Non-pigmented ciliary epithelial cell (primary cell): ENCODE measurements at regions not wholly inside any gene's neighbourhood (a gene's known extent, or its start where the extent isn't known, plus 50 kb on each side); places are given as distances from the start of the nearest gene placed in this dataset.
"Not testable (repeated sequence)": the region's sequence is repeated elsewhere in the genome, so short reads cannot be mapped to it uniquely, and the experiment has no call there.

ENCODE experiments used
- DNase-seq: peaks from one replicate; pipeline ENCODE4 v3.0.0-alpha.2; 2010; ENCODE audit warnings: low read depth

DNA sequence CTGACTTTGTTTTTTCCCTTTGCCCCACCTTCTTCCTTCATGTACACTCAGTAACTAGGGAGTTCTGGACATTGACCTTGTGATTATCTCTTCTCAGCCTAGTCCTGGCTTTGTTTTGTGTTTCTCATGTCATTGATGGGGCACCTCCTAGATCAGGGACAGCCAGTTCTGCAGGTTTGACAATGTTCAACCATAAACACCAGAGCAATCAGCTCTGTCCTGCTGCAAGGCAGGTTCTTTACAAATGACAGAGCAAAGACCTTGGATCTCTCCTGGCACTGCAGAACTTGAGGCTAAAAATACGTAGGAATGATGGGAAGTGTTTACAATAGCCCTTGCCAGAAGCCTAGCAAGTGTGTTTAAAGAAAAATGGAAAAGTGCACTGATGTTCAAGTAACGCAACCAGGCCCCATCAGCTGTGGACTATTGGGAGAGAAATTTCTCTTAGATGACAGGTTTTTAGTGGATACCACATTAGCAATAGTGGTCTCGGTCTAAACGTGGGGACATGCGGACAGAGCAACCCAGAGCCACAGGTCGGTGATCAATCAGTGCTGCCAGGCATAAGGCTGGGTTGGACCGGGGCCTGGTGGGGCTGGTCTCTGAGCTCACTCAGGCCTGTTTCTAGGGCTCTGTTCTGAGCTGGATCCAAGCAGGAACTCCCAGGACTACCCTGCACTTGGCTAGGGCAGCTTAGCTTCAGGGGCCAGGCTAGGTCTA is 76.8 kb downstream of the SOWAHC start:
- no peak for DNase-seq

GRCh38 chr2:109692013-109692743 is 78.0 kb downstream of the SOWAHC start:
- no peak for DNase-seq

- DNase-seq, result not testable (repeated sequence)
Observed at GRCh38 chr2:109692831-109693230, 78.7 kb downstream of the SOWAHC start.

DNA sequence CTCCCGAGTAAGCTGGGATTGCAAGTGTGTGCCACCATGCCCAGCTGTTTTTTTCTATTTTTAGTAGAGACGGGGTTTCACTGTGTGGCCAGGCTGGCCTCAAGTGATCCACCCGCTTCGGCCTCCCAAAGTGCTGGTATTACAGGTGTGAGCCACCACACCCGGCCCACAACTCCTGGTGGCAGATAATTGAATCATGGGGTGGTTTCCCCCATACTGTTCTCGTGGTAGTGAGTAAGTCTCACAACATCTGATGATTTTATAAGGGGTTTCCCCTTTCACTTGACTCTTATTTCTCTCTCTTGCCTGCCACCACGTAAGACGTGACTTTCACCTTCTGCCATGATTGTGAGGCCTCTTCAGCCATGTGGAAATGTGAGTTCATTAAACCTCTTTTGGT is 79.1 kb downstream of the SOWAHC start:
- not testable (repeated sequence) for DNase-seq

GRCh38 chr2:109694190-109694589 is 80.0 kb downstream of the SOWAHC start:
- DNase-seq, result no peak

DNA sequence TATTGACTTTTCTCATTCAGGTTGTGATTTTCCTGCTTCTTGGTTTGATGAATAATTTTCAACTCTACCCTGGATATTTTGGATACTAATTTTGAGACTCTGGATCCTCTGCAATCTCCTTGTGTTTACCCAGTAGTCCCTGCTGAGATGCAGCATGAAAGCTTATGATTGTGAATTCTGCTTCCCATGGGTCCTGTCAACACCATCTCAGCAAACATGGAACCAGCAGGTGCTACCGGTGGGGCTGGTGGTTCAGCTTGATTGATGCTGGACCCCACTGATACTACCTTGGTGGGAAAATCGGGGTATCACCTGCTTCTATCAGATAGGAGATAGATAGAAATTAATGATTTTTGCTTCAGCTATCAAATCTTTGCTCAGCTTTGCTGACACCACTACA is 81.1 kb downstream of the SOWAHC start:
- no peak for DNase-seq

DNA sequence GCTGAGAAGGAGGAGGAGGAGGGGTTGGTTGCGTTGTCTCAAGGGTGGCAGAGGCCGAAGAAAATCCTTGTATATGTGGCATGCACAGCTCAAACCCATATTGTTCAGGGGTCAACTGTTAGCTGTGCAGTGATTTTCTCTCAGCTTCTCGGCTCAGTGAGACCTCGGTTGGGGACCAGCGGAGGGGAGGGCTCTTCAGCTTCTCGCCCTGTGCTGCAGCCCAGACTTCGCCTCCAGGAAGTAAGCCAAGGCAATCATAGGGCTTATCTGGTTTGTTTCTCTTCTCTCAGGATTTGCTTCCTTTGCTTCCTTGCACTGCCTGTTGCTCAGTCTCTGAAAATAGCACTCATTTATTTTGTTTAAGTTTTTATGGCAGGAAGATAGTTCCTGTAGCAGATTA is 85.5 kb downstream of the SOWAHC start:
- no peak for DNase-seq

DNA sequence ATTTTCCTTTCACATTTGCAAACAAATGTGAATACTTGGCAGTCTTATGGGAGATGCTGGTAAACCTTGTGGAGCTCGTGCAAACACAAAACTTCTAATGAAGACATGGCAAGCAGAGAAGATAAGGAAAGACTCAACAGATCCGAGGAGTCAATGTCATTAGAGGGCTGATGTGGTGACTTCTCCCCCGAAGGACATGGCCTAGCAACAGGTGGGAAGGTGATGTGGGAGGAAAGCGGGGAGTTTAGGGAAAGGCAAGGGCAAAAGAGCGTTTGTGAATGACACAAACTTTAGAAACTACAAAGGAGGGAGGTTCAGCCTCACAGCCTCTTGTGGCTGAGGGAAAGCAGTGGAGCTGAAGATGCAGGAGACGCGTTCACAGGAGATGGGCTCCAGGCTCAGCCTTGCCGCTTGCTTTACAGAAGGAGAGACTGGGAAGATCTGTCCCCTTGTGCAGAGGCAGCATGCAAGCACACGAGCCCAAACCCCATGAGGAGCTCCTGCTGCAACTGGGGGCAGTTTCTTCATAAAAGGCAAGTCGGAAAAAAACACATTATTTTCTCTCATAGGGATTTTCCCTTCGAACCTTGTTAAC is 86.6 kb downstream of the SOWAHC start:
- no peak for DNase-seq

DNA sequence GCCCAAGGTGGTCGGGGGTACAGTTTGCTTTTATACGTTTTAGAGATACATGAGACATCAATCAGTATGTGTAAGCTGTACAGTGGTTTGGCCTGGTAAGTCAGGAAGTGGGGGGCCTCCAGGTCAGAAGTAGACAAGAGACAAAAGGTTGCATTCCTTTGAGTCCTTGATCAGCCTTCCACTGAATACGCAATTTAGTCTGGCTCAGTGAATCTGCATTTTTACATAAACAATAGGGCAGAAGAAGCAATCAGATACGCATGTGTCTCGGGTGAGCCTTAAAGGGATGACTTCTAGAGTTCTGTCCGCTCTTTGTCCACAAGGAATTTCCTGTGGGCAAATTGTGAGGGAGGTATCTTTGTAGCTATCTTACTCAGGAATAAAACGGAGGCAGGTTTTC is 87.2 kb downstream of the SOWAHC start:
- DNase-seq, result no peak

- no peak for DNase-seq
Observed at GRCh38 chr2:109702250-109702985, 88.3 kb downstream of the SOWAHC start.

DNA sequence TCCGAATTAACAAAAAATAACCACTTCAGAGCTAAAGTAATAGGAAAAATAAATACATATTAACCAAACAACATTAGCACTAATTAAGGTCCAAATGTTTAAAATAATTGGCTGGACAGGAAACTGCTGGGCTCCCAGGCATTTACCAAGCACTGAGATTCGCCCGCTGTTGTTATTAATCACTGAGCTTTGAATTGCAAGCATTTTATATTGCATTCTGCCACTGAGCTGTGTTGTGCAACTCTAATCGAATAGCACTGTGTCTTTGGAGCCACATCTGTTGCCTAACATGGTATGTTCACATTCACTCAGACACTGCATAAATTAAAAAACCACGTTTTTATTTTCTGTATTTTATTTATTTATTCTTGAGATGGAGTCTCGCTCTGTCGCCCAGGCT is 88.9 kb downstream of the SOWAHC start:
- DNase-seq, result no peak

GRCh38 chr2:109703798-109704197 is 89.6 kb downstream of the SOWAHC start:
- DNase-seq, result no peak

GRCh38 chr2:109707281-109708147 is 86.6 kb upstream of the RGPD5 start:
- DNase-seq, result no peak

DNA sequence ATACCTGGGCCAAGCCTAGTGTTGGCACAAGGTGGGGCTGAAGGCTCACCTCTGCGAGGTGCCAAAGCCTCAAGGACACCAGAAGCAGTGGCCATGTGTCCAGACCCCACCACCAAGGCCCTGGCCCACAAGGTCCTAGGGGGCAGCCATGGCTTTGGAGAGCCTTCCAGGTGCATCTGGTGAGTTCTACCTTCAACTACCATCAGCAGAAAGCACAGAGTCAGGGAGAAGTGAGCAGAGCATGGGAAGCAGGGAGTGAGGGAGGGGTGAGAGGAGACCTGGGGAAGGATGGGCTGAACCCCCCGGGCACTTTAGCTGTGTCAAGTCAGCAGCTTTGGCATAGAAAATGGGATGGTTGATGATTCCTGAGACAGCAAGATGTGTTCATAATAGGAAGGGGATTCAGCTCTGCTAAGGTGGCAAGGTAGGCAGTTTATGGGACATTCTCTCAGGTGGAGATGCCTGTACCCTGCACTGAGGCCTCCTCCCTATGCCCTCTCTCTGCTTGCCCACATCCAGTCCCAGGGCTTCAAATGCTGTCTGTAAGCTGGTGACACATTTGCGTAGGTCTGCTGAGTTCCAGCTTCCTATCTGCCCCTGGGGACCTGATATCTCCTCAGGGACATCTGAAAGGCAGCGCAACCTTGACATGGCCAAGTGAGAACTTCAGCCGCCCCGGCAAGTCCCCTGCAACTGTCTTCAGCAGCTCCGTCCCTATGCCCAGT is 83.4 kb upstream of the RGPD5 start:
- DNase-seq, result no peak

DNA sequence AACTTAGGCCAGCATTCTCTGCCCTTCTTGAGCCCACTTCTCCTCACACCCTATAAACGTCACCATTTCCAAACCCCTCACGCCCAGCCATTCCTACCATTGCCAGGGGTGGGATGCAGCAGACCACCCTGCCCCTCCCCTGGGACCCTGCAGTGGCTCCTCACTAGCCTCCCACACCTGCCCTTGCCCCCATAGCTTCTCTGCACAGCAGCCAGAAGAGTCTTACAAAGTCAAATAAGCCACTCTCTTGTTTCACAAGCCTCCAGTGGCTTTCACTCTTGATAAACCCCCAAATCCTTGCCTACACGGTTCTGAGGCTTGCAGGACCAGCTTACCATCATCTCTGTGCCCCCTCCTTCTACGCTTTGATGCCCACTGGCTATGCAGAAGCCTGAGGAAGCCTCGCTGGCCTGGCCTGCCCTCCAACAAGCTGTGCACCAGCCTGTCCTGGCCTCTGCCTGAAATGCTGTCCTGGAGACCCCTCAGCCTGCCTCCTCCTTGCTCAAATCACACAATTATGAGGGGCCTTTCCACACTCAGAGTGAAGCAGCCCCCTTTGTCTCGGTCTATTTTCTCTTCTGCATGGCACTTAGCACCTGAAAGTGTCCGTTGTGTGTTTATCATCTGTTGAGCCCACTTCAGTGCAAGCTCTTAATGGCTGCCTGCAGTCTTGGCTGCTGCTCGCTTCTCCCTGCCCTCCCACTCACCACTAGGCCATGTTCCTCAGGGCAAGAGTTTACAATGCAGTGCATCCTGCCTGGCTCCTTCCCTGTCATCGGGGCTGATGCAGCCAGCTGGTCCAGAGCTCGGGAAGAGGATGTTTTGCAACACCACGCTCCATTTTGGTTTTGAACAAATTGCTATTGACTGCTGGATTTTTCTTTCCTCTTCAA is 82.6 kb upstream of the RGPD5 start:
- no peak for DNase-seq

- no peak for DNase-seq
Observed at GRCh38 chr2:109712123-109712449, 82.0 kb upstream of the RGPD5 start.

DNA sequence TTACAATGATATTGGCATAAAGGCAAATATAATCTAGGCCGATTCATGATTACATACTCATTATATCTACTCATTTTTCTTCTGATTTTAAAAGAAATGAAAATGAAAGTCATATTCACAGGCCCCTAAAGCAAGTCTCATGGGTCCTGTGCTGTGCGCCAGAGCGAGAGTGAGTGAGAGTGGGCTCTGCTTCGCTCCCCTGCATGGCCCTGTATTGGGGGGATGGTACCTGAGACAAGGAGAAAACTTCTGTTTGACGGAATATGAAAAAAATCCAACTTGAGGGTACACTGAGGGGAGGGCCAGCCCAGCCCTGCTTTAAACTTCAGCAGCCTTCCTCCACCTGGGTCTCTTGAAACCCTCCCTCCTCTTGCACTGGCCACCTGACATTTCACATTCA is 81.4 kb upstream of the RGPD5 start:
- DNase-seq, result no peak

- no peak for DNase-seq
Observed at GRCh38 chr2:109715313-109715805, 78.7 kb upstream of the RGPD5 start.

DNA sequence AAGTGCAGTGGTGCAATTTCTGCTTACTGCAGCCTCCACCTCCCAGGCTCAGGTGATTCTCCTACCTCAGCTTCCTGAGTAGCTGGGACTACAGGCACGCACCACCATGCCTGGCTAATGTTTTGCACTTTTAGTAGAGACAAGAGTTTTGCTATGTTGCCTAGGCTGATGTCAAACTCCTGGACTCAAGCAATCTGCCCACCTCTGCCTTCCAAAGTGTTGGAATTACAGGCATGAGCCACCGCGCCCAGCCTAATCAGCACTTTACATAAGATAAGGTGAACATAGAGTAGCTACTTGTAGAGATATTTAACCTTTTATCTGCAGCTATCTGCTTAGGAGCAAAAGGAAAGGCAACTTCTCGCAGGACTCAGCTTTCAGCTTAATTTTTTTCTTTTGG is 77.5 kb upstream of the RGPD5 start:
- not testable (repeated sequence) for DNase-seq

GRCh38 chr2:109718139-109718538 is 76.0 kb upstream of the RGPD5 start:
- DNase-seq, result no peak
